HFFc6 (cell line): ENCODE measurements at regions not wholly inside any gene's neighbourhood (a gene's known extent, or its start where the extent isn't known, plus 50 kb on each side); places are given as distances from the start of the nearest gene placed in this dataset.

Source experiments
- DNase-seq: peaks from one replicate; pipeline ENCODE4 v3.0.0-alpha.2; 2018
- H3K27ac Mint-ChIP-seq: 2 replicates; pipeline ENCODE4 v1.8.0; 2020; ENCODE audit warnings: mild to moderate bottlenecking, mixed read lengths
- H3K27me3 Mint-ChIP-seq: 2 replicates; pipeline ENCODE4 v1.8.0; 2021; ENCODE audit warnings: mild to moderate bottlenecking, moderate library complexity, mixed read lengths; ENCODE audit not compliant: insufficient read depth
- H3K36me3 Mint-ChIP-seq: 2 replicates; pipeline ENCODE4 v1.8.0; 2021; ENCODE audit warnings: low read depth, mixed read lengths
- H3K4me1 Mint-ChIP-seq: 2 replicates; pipeline ENCODE4 v1.8.0; 2020; ENCODE audit warnings: low read depth, mixed read lengths
- H3K4me3 Mint-ChIP-seq: 2 replicates; pipeline ENCODE4 v1.8.0; 2020; ENCODE audit warnings: mild to moderate bottlenecking, moderate library complexity, mixed read lengths
- H3K9me3 Mint-ChIP-seq: 2 replicates; pipeline ENCODE4 v1.8.0; 2020; ENCODE audit warnings: mild to moderate bottlenecking, mixed read lengths
- CTCF ChIP-seq: fragments of 200-600 bp; sonication (generic); IDR thresholded peaks from 2 replicates; pipeline ENCODE4 v1.5.0; 2021; ENCODE audit warnings: antibody characterized with exemption, mild to moderate bottlenecking

- Mint-ChIP-seq H3K4me1 (no peaks in the 10 kb centered on the region), H3K27ac (no peak overlapping the region), H3K9me3 (peaks cover 16% of the 10 kb centered on the region), H3K36me3 (no peaks in the 10 kb centered on the region), H3K4me3 (no peak overlapping the region), H3K27me3 (no peaks in the 10 kb centered on the region; the same call in 1 of the 2 replicates)
- no peak for DNase-seq
- TF ChIP-seq CTCF: no peak
Measured at GRCh38 chr7:51949726-51950644, 633.4 kb upstream of the COBL start.

DNA sequence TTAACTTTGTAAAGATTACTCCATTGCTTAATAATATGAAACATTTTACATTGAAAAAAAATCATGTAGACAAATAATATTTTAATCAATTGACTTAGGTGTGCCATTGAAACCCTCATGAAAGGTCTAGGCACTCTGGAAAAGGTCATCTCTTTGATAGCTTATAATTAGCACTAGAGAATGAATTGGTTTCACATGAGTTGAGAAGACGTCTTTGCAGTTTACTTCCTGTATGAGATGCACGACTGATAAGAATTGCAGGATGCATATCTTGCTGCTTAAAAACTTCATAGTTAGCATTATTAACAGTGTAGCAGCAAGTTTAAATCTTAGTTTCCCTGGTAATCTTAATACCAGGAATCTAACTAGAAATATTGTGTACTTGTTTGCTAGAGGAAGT lies 614.2 kb upstream of the COBL start:
- H3K27ac Mint-ChIP-seq: no peak overlapping the region
- no peak overlapping the region for H3K4me3 Mint-ChIP-seq
- no peaks in the 10 kb centered on the region for H3K27me3 Mint-ChIP-seq
- no peak for DNase-seq
- no peak for TF ChIP-seq CTCF
- peaks cover 42% of the 10 kb centered on the region for H3K9me3 Mint-ChIP-seq
- H3K4me1 Mint-ChIP-seq: no peaks in the 10 kb centered on the region
- no peaks in the 10 kb centered on the region for H3K36me3 Mint-ChIP-seq

DNA sequence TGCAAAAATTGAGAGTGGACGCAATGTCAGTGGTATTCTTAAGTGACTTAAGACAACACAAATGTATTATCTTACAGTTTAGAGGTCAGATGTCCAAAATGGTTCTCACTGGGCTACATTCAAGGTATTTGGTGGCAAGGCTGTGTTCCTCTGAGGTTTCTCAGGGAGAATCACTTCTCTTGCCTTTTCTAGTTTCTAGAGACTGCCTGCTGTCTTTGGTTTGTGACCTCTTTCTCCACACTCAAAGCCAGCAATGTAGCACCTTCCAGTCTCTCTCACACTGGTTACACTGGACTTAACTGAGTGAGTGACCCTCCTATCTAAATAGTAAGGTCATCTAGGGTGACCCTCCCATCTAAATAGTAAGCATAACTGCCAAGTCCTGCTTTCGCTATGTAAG lies 613.2 kb upstream of the COBL start:
- Mint-ChIP-seq H3K27me3 (no peaks in the 10 kb centered on the region), H3K27ac (no peak overlapping the region), H3K36me3 (no peaks in the 10 kb centered on the region), H3K9me3 (peaks cover 42% of the 10 kb centered on the region), H3K4me1 (no peaks in the 10 kb centered on the region), H3K4me3 (no peak overlapping the region)
- no peak for DNase-seq
- TF ChIP-seq CTCF: no peak

DNA sequence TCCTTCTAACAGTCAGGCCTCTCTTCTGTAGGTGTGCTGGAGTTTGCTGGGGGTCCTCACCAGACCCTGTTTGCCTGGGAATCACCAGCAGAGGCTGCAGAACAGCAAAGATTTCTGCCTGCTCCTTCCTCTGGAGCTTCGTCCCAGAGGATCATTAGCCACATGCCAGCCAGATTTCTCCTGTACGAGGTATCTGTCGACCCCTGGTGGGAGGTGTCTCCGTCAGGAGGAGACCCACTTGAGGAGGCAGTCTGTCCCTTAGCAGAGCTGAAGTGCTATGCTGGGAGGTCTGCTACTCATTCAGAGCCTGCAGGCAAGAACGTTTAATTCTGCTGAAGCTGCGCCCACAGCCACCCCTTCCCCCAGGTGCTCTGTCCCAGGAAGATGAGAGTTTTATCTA lies 611.1 kb upstream of the COBL start:
- no peak for TF ChIP-seq CTCF

GRCh38 chr7:51918581-51918980 lies 602.0 kb upstream of the COBL start:
- H3K27me3 Mint-ChIP-seq: no peaks in the 10 kb centered on the region
- no peak overlapping the region for H3K4me3 Mint-ChIP-seq
- no peaks in the 10 kb centered on the region for H3K36me3 Mint-ChIP-seq
- no peak for TF ChIP-seq CTCF
- H3K27ac Mint-ChIP-seq: no peak overlapping the region
- no peak for DNase-seq
- H3K9me3 Mint-ChIP-seq: peaks cover 45% of the 10 kb centered on the region
- no peaks in the 10 kb centered on the region for H3K4me1 Mint-ChIP-seq

More for the DNA sequence above, 611.1 kb upstream of the COBL start:
- no peaks in the 10 kb centered on the region for H3K4me1 Mint-ChIP-seq
- no peak overlapping the region for H3K4me3 Mint-ChIP-seq
- H3K9me3 Mint-ChIP-seq: peaks cover 42% of the 10 kb centered on the region
- no peaks in the 10 kb centered on the region for H3K27me3 Mint-ChIP-seq
- H3K27ac Mint-ChIP-seq: no peak overlapping the region
- H3K36me3 Mint-ChIP-seq: no peaks in the 10 kb centered on the region
- no peak for DNase-seq
